Prostate gland (tissue), 2 donors: ENCODE measurements at regions not wholly inside any gene's neighbourhood (a gene's known extent, or its start where the extent isn't known, plus 50 kb on each side); places are given as distances from the start of the nearest gene placed in this dataset.

Source experiments
- DNase-seq: peaks from one replicate; pipeline ENCODE4 v3.0.0-alpha.2; 2019; ENCODE audit warnings: low spot score
- H3K27ac ChIP-seq, 2 donors: fragments of 200-600 bp; sonication (generic); 2 replicates each; pipeline ENCODE4 v1.5.1; 2017 to 2019
- H3K27me3 ChIP-seq: fragments of 200-600 bp; sonication (generic); replicated peaks from 2 replicates; pipeline ENCODE4 v1.5.1; 2019; ENCODE audit not compliant: insufficient read depth
- H3K36me3 ChIP-seq, 2 donors: fragments of 200-600 bp; sonication (generic); 1 replicate in 1 of 2; 2 replicates in 1 of 2; pipeline versions ENCODE4 v1.5.1 to v1.8.1; 2017 to 2019
- H3K4me1 ChIP-seq: fragments of 200-600 bp; sonication (generic); replicated peaks from 2 replicates; pipeline ENCODE4 v1.5.1; 2019
- H3K4me3 ChIP-seq, 2 donors: fragments of 200-600 bp; sonication (generic); 2 replicates each; pipeline ENCODE4 v1.5.1; 2017 to 2019
- H3K9me3 ChIP-seq: fragments of 200-600 bp; sonication (generic); 2 replicates; pipeline ENCODE4 v1.5.1; 2017
- CTCF ChIP-seq, 4 experiments: fragments of 200-600 bp in 2 of 4; fragments of 450-650 bp in 2 of 4; sonication (generic) in 2 of 4; IDR thresholded peaks; 1 replicate in 3 of 4; 2 replicates in 1 of 4; pipeline ENCODE4 v1.5.1; 2016 to 2019; ENCODE audit warnings: antibody characterized with exemption in 4 of 4, mild to moderate bottlenecking in 2 of 4, moderate library complexity in 2 of 4
- POLR2A ChIP-seq: fragments of 450-650 bp; IDR thresholded peaks from one replicate; pipeline ENCODE4 v1.6.1; 2016; ENCODE audit warnings: antibody characterized with exemption, mild to moderate bottlenecking
- POLR2AphosphoS5 ChIP-seq: sonication (generic); formaldehyde crosslinking; IDR thresholded peaks from one replicate; pipeline ENCODE4 v1.6.1; 2017; ENCODE audit warnings: antibody characterized with exemption
- WGBS: methylation state at CpG from one replicate; pipeline ENCODE4 v1.1.5; 2018; 5-methylcytosine and 5-hydroxymethylcytosine counted together
- intact Hi-C: fragments of 100-400 bp; cut with DNase I; formaldehyde crosslinking; loops from one replicate; pipeline ENCODE4 v1.14.2; 2022

- H3K4me3 ChIP-seq: no peak overlapping the region
- TF ChIP-seq POLR2AphosphoS5 (no peak), CTCF (IDR thresholded peaks at IDR 0.05) (no peak), POLR2A (no peak)
These were observed 624.1 kb downstream of the NR2F1-AS1 start for GRCh38 chr5:92956886-92957285.

GRCh38 chr5:92952243-92952642 lies 628.8 kb downstream of the NR2F1-AS1 start:
- no peaks in the 10 kb centered on the region for H3K9me3 ChIP-seq
- TF ChIP-seq POLR2AphosphoS5: no peak
- TF ChIP-seq CTCF (IDR thresholded peaks at IDR 0.05): no peak
- no peak for TF ChIP-seq POLR2A
- intact Hi-C loops: no loop called here

More at GRCh38 chr5:92956886-92957285, 624.1 kb downstream of the NR2F1-AS1 start:
- no peak for DNase-seq
- H3K36me3 ChIP-seq: no peaks in the 10 kb centered on the region
- no peaks in the 10 kb centered on the region for H3K4me1 ChIP-seq
- no peaks in the 10 kb centered on the region for H3K27me3 ChIP-seq
- 66% methylated on average over 5 of the region's 5 CpGs for WGBS
- H3K9me3 ChIP-seq: no peaks in the 10 kb centered on the region
- no peak overlapping the region for H3K27ac ChIP-seq
- intact Hi-C loops: no loop called here

GRCh38 chr5:92951746-92952145 lies 629.3 kb downstream of the NR2F1-AS1 start:
- intact Hi-C loops: no loop called here
- DNase-seq: no peak
- Histone ChIP-seq H3K4me1 (no peaks in the 10 kb centered on the region), H3K27me3 (no peaks in the 10 kb centered on the region), H3K4me3 (no peak overlapping the region), H3K36me3 (no peaks in the 10 kb centered on the region), H3K9me3 (no peaks in the 10 kb centered on the region), H3K27ac (no peak overlapping the region)
- TF ChIP-seq CTCF (IDR thresholded peaks at IDR 0.05) (no peak), POLR2AphosphoS5 (no peak), POLR2A (no peak)

More at GRCh38 chr5:92952243-92952642, 628.8 kb downstream of the NR2F1-AS1 start:
- no peaks in the 10 kb centered on the region for H3K36me3 ChIP-seq
- H3K4me3 ChIP-seq: no peak overlapping the region
- H3K27me3 ChIP-seq: no peaks in the 10 kb centered on the region
- no peaks in the 10 kb centered on the region for H3K4me1 ChIP-seq
- H3K27ac ChIP-seq: no peak overlapping the region
- no peak for DNase-seq

- H3K27ac ChIP-seq: no peak overlapping the region
- no peaks in the 10 kb centered on the region for H3K9me3 ChIP-seq
- no peak for DNase-seq
- intact Hi-C loops: no loop called here
- no peaks in the 10 kb centered on the region for H3K36me3 ChIP-seq
- WGBS: 93% methylated on average over 8 of the region's 8 CpGs
- no peaks in the 10 kb centered on the region for H3K27me3 ChIP-seq
- TF ChIP-seq CTCF (IDR thresholded peaks at IDR 0.05): no peak
- no peak for TF ChIP-seq POLR2AphosphoS5
- TF ChIP-seq POLR2A: no peak
- H3K4me1 ChIP-seq: no peaks in the 10 kb centered on the region
- no peak overlapping the region for H3K4me3 ChIP-seq
These were observed 634.5 kb downstream of the NR2F1-AS1 start for GRCh38 chr5:92946546-92946945.

- no peak for TF ChIP-seq CTCF (IDR thresholded peaks at IDR 0.05)
- TF ChIP-seq POLR2A: no peak
- TF ChIP-seq POLR2AphosphoS5: no peak
- intact Hi-C loops: no loop called here
- Histone ChIP-seq H3K27ac (no peak overlapping the region), H3K4me1 (no peaks in the 10 kb centered on the region), H3K27me3 (no peaks in the 10 kb centered on the region), H3K4me3 (no peak overlapping the region), H3K36me3 (no peaks in the 10 kb centered on the region), H3K9me3 (no peaks in the 10 kb centered on the region)
- no peak for DNase-seq
These were observed 635.4 kb downstream of the NR2F1-AS1 start for GRCh38 chr5:92945605-92946097.
